ENCODE measurements at regions not wholly inside any gene's neighbourhood (a gene's known extent, or its start where the extent isn't known, plus 50 kb on each side); places are given as distances from the start of the nearest gene placed in this dataset.

DNA sequence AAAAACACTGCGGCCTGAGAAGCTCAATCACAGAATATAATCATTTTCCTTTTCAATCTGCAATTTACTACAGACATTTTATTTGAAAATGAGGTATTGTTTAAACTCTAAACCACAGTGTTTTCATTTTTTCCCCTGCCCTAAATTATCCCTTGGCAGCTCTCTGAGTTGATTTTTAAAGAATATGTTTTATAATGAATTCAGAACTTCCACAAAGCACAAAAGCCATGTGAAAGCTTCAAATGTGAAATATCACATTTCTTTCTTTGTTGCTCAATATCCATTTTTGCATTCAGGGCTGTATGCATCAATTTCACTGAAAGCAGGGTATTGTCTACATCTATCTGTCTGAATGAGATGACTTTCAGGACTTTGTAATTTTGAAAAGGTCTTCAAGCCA, 813.6 kb upstream of the ALCAM start:
- TF ChIP-seq CREB5 (CRISPR knock-in tag; IDR thresholded peaks at IDR 0.05; ENCODE audit: low read depth): no peak
- no peak for TF ChIP-seq ZFP30 (CRISPR knock-in tag; IDR thresholded peaks at IDR 0.05)
- no peak for TF ChIP-seq RARB (CRISPR knock-in tag; IDR thresholded peaks at IDR 0.05)
- TF ChIP-seq ZFP3 (CRISPR knock-in tag; IDR thresholded peaks at IDR 0.05): no peak
- no peak for TF ChIP-seq OSR1 (CRISPR knock-in tag; IDR thresholded peaks at IDR 0.05)
